GM12891 (cell line): ENCODE measurements at regions not wholly inside any gene's neighbourhood (a gene's known extent, or its start where the extent isn't known, plus 50 kb on each side); places are given as distances from the start of the nearest gene placed in this dataset.

Experiments
- DNase-seq: peaks from one replicate; pipeline ENCODE4 v3.0.0; 2011; ENCODE audit warnings: low spot score; ENCODE audit not compliant: insufficient read length
- FAIRE-seq: peaks from 2 replicates; lab custom pipeline; 2011; peaks lifted over from hg19 to GRCh38; lab: Jason Lieb, UNC
- PAX5 ChIP-seq: IDR thresholded peaks from 2 replicates; pipeline ENCODE4 v1.6.1; 2011; ENCODE audit warnings: low read length, moderate library complexity, mild to moderate bottlenecking; ENCODE audit not compliant: insufficient read depth, severe bottlenecking
- POLR2A ChIP-seq: IDR thresholded peaks from 2 replicates; pipeline ENCODE4 v1.6.1; 2011; ENCODE audit warnings: low read depth, low read length, control low read depth
- POLR2AphosphoS5 ChIP-seq: IDR thresholded peaks from 2 replicates; pipeline ENCODE4 v1.6.1; 2011; ENCODE audit warnings: low read depth, low read length, control low read depth
- POU2F2 ChIP-seq: IDR thresholded peaks from 2 replicates; pipeline ENCODE4 v1.6.1; 2011; ENCODE audit warnings: low read depth, mild to moderate bottlenecking, control low read depth, low read length, moderate library complexity
- SPI1 ChIP-seq: IDR thresholded peaks from 2 replicates; pipeline ENCODE4 v1.6.1; 2011; ENCODE audit warnings: low read depth, low read length, control low read depth
- TAF1 ChIP-seq: IDR thresholded peaks from 2 replicates; pipeline ENCODE4 v1.6.1; 2011; ENCODE audit warnings: low read depth, low read length, control low read depth

- FAIRE-seq (no peak), DNase-seq (no peak)
- TF ChIP-seq PAX5 (no peak), TAF1 (no peak), POLR2A (no peak), SPI1 (no peak), POU2F2 (no peak), POLR2AphosphoS5 (no peak)
These were observed 146.0 kb upstream of the JUN start for GRCh38 chr1:58929671-58930325.

DNA sequence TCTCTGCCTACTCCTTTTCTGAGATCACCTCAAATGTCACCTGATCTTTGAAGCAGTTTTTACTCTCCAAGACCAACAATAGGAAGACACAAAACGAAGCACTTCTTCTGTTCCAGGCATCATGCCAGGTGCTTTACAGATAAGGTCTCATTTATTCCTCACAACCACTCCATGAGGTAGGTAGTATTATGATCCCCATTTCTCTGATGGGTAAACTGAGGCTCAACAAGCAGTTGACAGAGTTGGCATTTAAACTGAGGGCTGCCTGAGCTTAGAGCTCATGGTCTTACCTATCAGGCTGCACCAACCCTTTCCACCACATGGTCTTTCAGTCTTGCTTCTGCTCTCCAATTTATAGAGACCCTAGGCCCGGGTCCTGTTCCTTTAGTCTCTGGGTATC is 147.2 kb upstream of the JUN start:
- TF ChIP-seq POLR2A (no peak), PAX5 (no peak), POLR2AphosphoS5 (no peak)
- DNase-seq (no peak), FAIRE-seq (no peak)

DNA sequence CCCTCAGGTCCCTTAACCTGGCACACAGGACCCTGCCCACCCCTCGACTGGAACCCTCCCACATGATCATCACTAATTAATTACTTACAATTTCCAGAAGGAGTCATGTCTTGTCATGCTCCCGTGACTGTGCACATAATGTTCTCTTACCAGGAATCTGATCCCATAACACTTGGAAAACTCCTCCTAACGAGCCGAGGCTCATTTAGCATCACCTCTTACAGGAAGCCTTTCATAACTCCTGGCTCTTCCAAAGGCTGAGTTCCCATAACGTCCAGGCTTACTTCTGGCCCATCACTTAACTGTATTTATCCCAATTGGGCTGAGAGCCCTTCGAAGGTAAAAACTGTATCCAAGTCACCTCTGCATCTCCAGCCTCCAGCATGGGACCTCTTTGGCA is 147.9 kb upstream of the JUN start:
- DNase-seq, result no peak
- no peak for FAIRE-seq
- TF ChIP-seq POLR2A (no peak), POLR2AphosphoS5 (no peak), PAX5 (no peak), SPI1 (no peak), TAF1 (no peak), POU2F2 (no peak)

DNA sequence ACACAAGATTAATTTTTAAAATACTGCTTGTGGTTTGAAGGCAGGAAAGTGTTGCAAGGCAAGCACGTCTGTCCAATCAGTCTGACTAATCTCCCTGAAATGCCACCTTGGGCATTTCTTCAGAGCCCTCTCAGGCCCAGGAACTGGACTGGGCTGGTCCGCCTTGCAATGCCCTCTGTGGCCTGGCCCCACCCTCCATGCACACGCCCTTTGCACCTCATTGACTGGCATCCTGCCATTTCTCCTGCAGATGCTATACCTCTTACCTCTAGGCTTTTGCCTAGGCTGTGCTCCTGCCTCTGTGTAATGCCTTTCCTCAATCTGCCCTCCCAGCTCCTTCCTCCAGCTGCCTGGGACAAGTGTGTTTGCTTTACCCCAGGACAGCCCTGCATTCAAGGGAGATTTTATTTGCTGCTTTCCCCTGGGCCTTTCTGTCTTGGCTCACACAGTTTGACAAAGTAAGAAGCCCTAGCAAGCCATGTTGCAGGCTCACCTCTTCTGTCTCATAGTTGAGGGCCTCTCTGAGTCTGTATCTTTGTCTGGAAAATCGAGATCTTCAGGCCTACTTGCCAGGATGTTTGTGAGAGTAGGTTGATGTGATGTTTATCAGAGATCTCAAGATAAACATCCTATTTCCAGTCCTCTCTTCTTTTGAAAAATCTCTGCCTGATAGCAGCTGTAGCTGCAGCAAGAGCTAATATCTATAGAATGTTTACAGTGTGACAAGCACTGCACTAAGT is 149.2 kb upstream of the JUN start:
- TF ChIP-seq POLR2AphosphoS5 (no peak), POU2F2 (no peak)
- DNase-seq (no peak), FAIRE-seq (no peak)

GRCh38 chr1:58933599-58933926 is 149.7 kb upstream of the JUN start:
- DNase-seq, result no peak
- FAIRE-seq, result no peak
- no peak for TF ChIP-seq TAF1

DNA sequence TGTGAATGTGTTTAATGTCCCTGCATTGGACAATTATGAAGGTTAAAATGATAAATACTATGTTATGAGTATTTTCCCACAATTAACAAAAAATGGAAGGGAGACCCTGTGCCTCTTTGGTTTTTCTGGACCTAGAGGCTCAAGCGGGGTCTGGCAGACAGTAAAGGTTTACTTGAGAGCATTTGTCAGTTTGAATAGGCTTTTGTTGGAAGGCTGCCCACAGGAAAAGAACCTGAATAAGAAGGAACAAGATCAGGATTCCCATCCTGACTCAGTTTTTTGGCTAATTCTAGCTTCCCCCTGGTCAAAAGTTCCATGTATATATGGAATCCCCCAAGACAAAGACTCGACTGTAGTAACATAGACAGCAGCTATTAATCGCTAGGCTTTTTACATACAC is 150.9 kb upstream of the JUN start:
- no peak for DNase-seq
- no peak for FAIRE-seq
- no peak for TF ChIP-seq POU2F2

GRCh38 chr1:58936973-58937372 is 153.1 kb upstream of the JUN start:
- no peak for TF ChIP-seq SPI1
- no peak for TF ChIP-seq POU2F2
- no peak for TF ChIP-seq TAF1
- no peak for TF ChIP-seq POLR2A
- TF ChIP-seq POLR2AphosphoS5, result no peak
- TF ChIP-seq PAX5, result no peak
- DNase-seq, result no peak
- no peak for FAIRE-seq

DNA sequence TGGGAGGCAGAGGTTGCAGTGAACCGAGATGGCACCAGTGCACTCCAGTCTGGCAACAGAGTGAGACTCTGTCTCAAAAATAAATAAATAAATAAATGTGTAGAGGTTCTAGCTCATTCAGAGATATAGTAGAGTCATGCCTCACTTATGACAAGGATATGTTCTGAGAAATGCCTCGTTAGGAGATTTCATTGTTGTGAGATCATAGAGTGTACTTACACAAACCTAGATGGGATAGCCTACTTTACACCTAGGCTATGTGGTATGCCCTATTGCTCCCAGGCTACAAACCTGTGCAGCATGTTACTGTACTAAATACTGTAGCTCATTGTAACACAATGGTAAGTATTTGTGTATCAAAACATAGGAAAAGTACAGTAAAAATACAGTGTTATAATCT is 155.3 kb upstream of the JUN start:
- FAIRE-seq, result peak; percentile 41
- TF ChIP-seq SPI1 (no peak), POLR2AphosphoS5 (no peak), PAX5 (no peak), POU2F2 (no peak), TAF1 (no peak), POLR2A (no peak)

GRCh38 chr1:58939666-58940370 is 156.0 kb upstream of the JUN start:
- DNase-seq (no peak), FAIRE-seq (no peak)
- TF ChIP-seq POU2F2, result no peak
- no peak for TF ChIP-seq PAX5
- TF ChIP-seq TAF1, result no peak
- no peak for TF ChIP-seq POLR2AphosphoS5
- TF ChIP-seq SPI1, result no peak
- TF ChIP-seq POLR2A, result no peak

More for the DNA sequence above, 155.3 kb upstream of the JUN start:
- no peak for DNase-seq

GRCh38 chr1:58941471-58942289 is 157.8 kb upstream of the JUN start:
- FAIRE-seq (no peak), DNase-seq (no peak)
- TF ChIP-seq PAX5 (no peak), SPI1 (no peak), POLR2A (no peak), POU2F2 (no peak), POLR2AphosphoS5 (no peak), TAF1 (no peak)
